Osteoblast (primary cell): ENCODE measurements at regions not wholly inside any gene's neighbourhood (a gene's known extent, or its start where the extent isn't known, plus 50 kb on each side); places are given as distances from the start of the nearest gene placed in this dataset.

Experiments
- DNase-seq: peaks from one replicate; pipeline ENCODE4 v3.0.0; 2011; ENCODE audit warnings: low spot score, mixed read lengths; ENCODE audit not compliant: insufficient read length; ENCODE audit errors: missing footprints
- H2AFZ ChIP-seq: 2 replicates; pipeline ENCODE4 v1.6.0; 2011; ENCODE audit warnings: mild to moderate bottlenecking, low read length
- H3K27ac ChIP-seq: 2 replicates; pipeline ENCODE4 v1.5.1; 2011; ENCODE audit warnings: mild to moderate bottlenecking, low read depth, low read length, moderate library complexity
- H3K27me3 ChIP-seq: 2 replicates; pipeline ENCODE4 v1.6.0; 2012; ENCODE audit warnings: mild to moderate bottlenecking, control low read depth, inconsistent platforms, low read length, moderate library complexity; ENCODE audit not compliant: insufficient read depth
- H3K36me3 ChIP-seq: 2 replicates; pipeline ENCODE4 v1.5.1; 2011; ENCODE audit warnings: mild to moderate bottlenecking, low read length, control low read depth, moderate library complexity; ENCODE audit not compliant: insufficient read depth
- H3K4me1 ChIP-seq: 2 replicates; pipeline ENCODE4 v1.5.1; 2011; ENCODE audit warnings: mild to moderate bottlenecking, low read length, control low read depth, moderate library complexity; ENCODE audit not compliant: insufficient read depth
- H3K4me2 ChIP-seq: 2 replicates; pipeline ENCODE4 v1.6.0; 2011; ENCODE audit warnings: mild to moderate bottlenecking, low read length; ENCODE audit not compliant: insufficient read depth
- H3K4me3 ChIP-seq: fragments of 200-600 bp; sonication (generic); 3 replicates; pipeline ENCODE4 v1.5.1; 2012; ENCODE audit warnings: mild to moderate bottlenecking, low read length, inconsistent platforms; ENCODE audit not compliant: insufficient read depth
- H3K79me2 ChIP-seq: 2 replicates; pipeline ENCODE4 v1.6.0; 2012; ENCODE audit warnings: mild to moderate bottlenecking, low read length, control low read depth, inconsistent platforms; ENCODE audit not compliant: insufficient read depth
- H3K9me3 ChIP-seq: 2 replicates; pipeline ENCODE4 v1.5.1; 2011; ENCODE audit warnings: low read depth, low read length, control low read depth
- H4K20me1 ChIP-seq: 2 replicates; pipeline ENCODE4 v1.6.0; 2012; ENCODE audit warnings: mild to moderate bottlenecking, low read length, control low read depth; ENCODE audit not compliant: insufficient read depth
- TF ChIP-seq, protein P1 (sequence below): IDR thresholded peaks from 2 replicates; pipeline ENCODE4 v1.5.1; 2011; ENCODE audit warnings: mild to moderate bottlenecking, low read depth, low read length, moderate library complexity; ENCODE audit errors: extremely low read depth

DNA sequence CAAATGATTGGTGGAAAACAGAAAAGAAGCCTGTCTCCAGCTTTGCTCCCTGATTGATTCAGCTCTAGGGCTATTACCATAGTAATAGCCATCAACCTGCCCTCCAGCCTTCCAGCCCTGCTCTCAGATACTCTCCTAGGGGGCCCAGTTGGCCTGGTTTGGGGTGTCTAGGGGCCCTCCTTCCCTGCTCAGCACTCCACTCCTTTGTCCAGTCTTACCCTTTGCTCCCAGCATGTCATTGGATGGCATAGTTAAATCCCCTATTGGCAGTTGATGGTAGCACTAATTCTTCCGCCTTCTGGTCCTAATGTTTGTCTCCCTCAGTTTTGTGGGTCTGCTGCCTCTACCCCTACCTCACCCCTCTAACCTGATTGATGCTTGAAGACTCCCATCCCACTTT, 175.4 kb upstream of the PELI2 start:
- no peak overlapping the region for H3K27ac ChIP-seq
- H3K4me1 ChIP-seq, result peaks cover 3% of the 10 kb centered on the region
- no peaks in the 10 kb centered on the region for H3K79me2 ChIP-seq
- H4K20me1 ChIP-seq, result no peaks in the 10 kb centered on the region
- no peaks in the 10 kb centered on the region for H3K36me3 ChIP-seq
- H3K9me3 ChIP-seq, result no peaks in the 10 kb centered on the region
- H3K27me3 ChIP-seq, result peaks cover 3% of the 10 kb centered on the region
- TF ChIP-seq, protein P1, sequence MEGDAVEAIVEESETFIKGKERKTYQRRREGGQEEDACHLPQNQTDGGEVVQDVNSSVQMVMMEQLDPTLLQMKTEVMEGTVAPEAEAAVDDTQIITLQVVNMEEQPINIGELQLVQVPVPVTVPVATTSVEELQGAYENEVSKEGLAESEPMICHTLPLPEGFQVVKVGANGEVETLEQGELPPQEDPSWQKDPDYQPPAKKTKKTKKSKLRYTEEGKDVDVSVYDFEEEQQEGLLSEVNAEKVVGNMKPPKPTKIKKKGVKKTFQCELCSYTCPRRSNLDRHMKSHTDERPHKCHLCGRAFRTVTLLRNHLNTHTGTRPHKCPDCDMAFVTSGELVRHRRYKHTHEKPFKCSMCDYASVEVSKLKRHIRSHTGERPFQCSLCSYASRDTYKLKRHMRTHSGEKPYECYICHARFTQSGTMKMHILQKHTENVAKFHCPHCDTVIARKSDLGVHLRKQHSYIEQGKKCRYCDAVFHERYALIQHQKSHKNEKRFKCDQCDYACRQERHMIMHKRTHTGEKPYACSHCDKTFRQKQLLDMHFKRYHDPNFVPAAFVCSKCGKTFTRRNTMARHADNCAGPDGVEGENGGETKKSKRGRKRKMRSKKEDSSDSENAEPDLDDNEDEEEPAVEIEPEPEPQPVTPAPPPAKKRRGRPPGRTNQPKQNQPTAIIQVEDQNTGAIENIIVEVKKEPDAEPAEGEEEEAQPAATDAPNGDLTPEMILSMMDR, result no peak
- H2AFZ ChIP-seq, result no peak overlapping the region
- H3K4me2 ChIP-seq, result no peak overlapping the region
- no peak overlapping the region for H3K4me3 ChIP-seq
- no peak for DNase-seq

DNA sequence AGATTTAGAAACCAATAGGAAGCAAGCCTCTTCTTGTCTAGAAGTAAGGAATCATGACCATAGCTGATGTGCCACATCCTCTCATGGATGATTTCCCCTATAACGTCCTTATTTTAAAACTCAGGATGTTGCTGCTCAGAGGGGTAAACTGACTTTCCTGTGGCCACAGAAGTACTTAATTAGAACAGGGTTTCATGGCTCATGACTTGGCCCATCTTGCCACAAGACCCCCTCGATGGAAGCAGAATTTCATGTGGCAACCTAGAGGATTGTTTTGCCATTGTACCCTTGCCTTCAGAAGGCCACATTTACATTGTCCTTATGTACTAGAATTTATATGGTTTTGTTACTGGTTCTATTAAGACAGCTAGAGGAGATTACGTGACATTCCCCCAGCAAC, 173.5 kb upstream of the PELI2 start:
- Histone ChIP-seq H3K27me3 (peaks cover 3% of the 10 kb centered on the region), H2AFZ (no peak overlapping the region), H3K4me2 (no peak overlapping the region), H3K79me2 (no peaks in the 10 kb centered on the region), H3K4me1 (no peaks in the 10 kb centered on the region), H3K27ac (no peak overlapping the region), H4K20me1 (no peaks in the 10 kb centered on the region), H3K4me3 (no peak overlapping the region), H3K9me3 (no peaks in the 10 kb centered on the region), H3K36me3 (no peaks in the 10 kb centered on the region)
- DNase-seq, result no peak
- TF ChIP-seq, protein P1, result no peak

DNA sequence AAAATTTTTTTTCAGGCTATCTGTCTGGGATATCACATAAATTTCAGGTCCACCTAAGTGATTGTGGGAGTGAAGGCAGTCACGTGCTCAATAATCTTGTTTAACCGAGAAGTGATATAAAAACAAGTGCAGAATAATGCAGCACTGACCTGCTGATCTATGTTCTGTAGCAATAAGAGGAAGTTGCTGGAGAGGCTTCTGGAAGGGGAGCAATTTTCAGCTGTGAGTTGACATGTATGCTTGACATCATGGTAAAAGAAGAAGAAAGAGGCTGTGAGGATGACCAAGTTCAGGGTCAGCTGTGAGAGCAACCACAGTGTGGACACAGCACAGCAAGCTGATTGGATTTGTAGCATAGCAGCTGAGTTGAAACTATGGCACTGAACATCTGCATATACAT, 172.0 kb upstream of the PELI2 start:
- Histone ChIP-seq H3K4me2 (no peak overlapping the region), H3K4me1 (no peaks in the 10 kb centered on the region), H3K27ac (no peak overlapping the region), H3K79me2 (no peaks in the 10 kb centered on the region), H3K4me3 (no peak overlapping the region), H2AFZ (no peak overlapping the region), H3K9me3 (no peaks in the 10 kb centered on the region), H3K27me3 (peaks cover 3% of the 10 kb centered on the region), H4K20me1 (no peaks in the 10 kb centered on the region), H3K36me3 (no peaks in the 10 kb centered on the region)
- DNase-seq, result no peak
- TF ChIP-seq, protein P1, result no peak

GRCh38 chr14:55948399-55948798, 169.8 kb upstream of the PELI2 start:
- Histone ChIP-seq H3K27me3 (peaks cover 3% of the 10 kb centered on the region), H3K4me3 (no peak overlapping the region), H3K79me2 (no peaks in the 10 kb centered on the region), H3K4me2 (no peak overlapping the region), H4K20me1 (no peaks in the 10 kb centered on the region), H3K27ac (no peak overlapping the region), H3K9me3 (no peaks in the 10 kb centered on the region), H3K36me3 (no peaks in the 10 kb centered on the region), H3K4me1 (no peaks in the 10 kb centered on the region), H2AFZ (no peak overlapping the region)
- DNase-seq, result no peak
- TF ChIP-seq, protein P1, result no peak
